Mesendoderm (in vitro differentiated cells): ENCODE measurements at regions not wholly inside any gene's neighbourhood (a gene's known extent, or its start where the extent isn't known, plus 50 kb on each side); places are given as distances from the start of the nearest gene placed in this dataset.

Experiments used
- DNase-seq: peaks from one replicate; pipeline ENCODE4 v3.0.0; 2013
- H2AK5ac ChIP-seq: 2 replicates; pipeline ENCODE4 v1.6.1; 2013; ENCODE audit warnings: low read length, inconsistent platforms
- H2BK120ac ChIP-seq: 2 replicates; pipeline ENCODE4 v1.6.1; 2013; ENCODE audit warnings: low read depth, mild to moderate bottlenecking, low read length, moderate library complexity, mixed read lengths
- H2BK15ac ChIP-seq: replicated peaks from 2 replicates; pipeline ENCODE4 v1.6.1; 2013; ENCODE audit warnings: low read depth, mild to moderate bottlenecking, moderate library complexity
- H2BK5ac ChIP-seq: 2 replicates; pipeline ENCODE4 v1.6.1; 2013; ENCODE audit warnings: low read length, inconsistent platforms
- H3K18ac ChIP-seq: 2 replicates; pipeline ENCODE4 v1.6.1; 2013; ENCODE audit warnings: mild to moderate bottlenecking, low read length, mixed read lengths
- H3K23ac ChIP-seq: one replicate; pipeline ENCODE4 v1.6.1; 2013; ENCODE audit warnings: low read length
- H3K27ac ChIP-seq: 2 replicates; pipeline ENCODE4 v1.5.1; 2013; ENCODE audit warnings: low read depth, mild to moderate bottlenecking, inconsistent platforms, low read length, moderate library complexity
- H3K27me3 ChIP-seq: 2 replicates; pipeline ENCODE4 v1.6.1; 2013; ENCODE audit warnings: low read length, control low read depth, mild to moderate bottlenecking, inconsistent platforms; ENCODE audit not compliant: insufficient read depth, poor library complexity
- H3K36me3 ChIP-seq: 2 replicates; pipeline ENCODE4 v1.6.1; 2013; ENCODE audit warnings: low read length, inconsistent platforms; ENCODE audit not compliant: control insufficient read depth, insufficient read depth
- H3K4ac ChIP-seq: one replicate; pipeline ENCODE4 v1.6.1; 2013; ENCODE audit warnings: low read depth, mild to moderate bottlenecking, low read length, moderate library complexity
- H3K4me1 ChIP-seq: 2 replicates; pipeline ENCODE4 v1.6.1; 2013; ENCODE audit warnings: low read depth, low read length, inconsistent platforms; ENCODE audit not compliant: control insufficient read depth
- H3K4me2 ChIP-seq: 2 replicates; pipeline ENCODE4 v1.6.1; 2013; ENCODE audit warnings: low read length
- H3K4me3 ChIP-seq: 2 replicates; pipeline ENCODE4 v1.5.1; 2013; ENCODE audit warnings: mild to moderate bottlenecking, low read length
- H3K56ac ChIP-seq: one replicate; pipeline ENCODE4 v1.6.1; 2013; ENCODE audit warnings: low read length
- H3K79me1 ChIP-seq: 2 replicates; pipeline ENCODE4 v1.6.1; 2013; ENCODE audit warnings: low read length, inconsistent platforms
- H3K79me2 ChIP-seq: 2 replicates; pipeline ENCODE4 v1.6.1; 2013; ENCODE audit warnings: mild to moderate bottlenecking, low read length; ENCODE audit not compliant: control insufficient read depth, insufficient read depth
- H3K9ac ChIP-seq: 2 replicates; pipeline ENCODE4 v1.6.1; 2013; ENCODE audit warnings: low read length, inconsistent platforms
- H4K5ac ChIP-seq: one replicate; pipeline ENCODE4 v1.6.1; 2013; ENCODE audit warnings: low read length
- H4K8ac ChIP-seq: one replicate; pipeline ENCODE4 v1.6.1; 2013; ENCODE audit warnings: low read depth, mild to moderate bottlenecking, control low read depth, low read length, moderate library complexity
- WGBS: extraction: QIAGEN DNeasy Blood & Tissue Kit; methylation state at CpG from one replicate; pipeline ENCODE4 v1.1.7; 2013; ENCODE audit warnings: low lambda C conversion rate, missing lambda C conversion rate; ENCODE audit not compliant: insufficient coverage; ENCODE audit errors: extremely low coverage; 5-methylcytosine and 5-hydroxymethylcytosine counted together

DNA sequence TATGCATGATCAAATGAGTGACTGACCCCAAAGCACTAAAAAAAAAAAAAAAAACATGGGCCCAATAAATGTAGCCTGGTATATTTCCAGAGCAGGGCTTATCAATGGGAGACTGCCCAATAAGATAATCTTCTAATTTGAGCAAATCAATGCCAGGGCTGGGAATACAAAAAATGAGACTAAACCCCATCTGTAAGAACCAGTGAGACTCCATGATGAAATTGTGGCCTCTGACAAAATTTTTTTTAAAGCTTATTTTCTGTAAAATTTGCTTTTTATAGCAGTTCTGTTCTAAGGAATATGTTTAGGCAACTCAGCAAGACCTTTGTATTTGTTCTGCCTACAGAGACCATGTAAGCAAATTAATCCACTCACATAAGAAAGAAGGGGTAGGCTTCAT lies 186.8 kb upstream of the CCDC150 start:
- H2BK5ac ChIP-seq: no peak overlapping the region
- H2BK15ac ChIP-seq: no peak overlapping the region
- H2BK120ac ChIP-seq: no peak overlapping the region
- H3K4me3 ChIP-seq: no peak overlapping the region
- no peaks in the 10 kb centered on the region for H3K79me2 ChIP-seq
- no peak overlapping the region for H3K27ac ChIP-seq
- no peaks in the 10 kb centered on the region for H3K27me3 ChIP-seq
- no peak overlapping the region for H3K56ac ChIP-seq
- H3K18ac ChIP-seq: no peak overlapping the region
- H3K4ac ChIP-seq: no peak overlapping the region
- no peak overlapping the region for H3K9ac ChIP-seq
- H4K8ac ChIP-seq: no peak overlapping the region
- H3K36me3 ChIP-seq: no peaks in the 10 kb centered on the region
- no peaks in the 10 kb centered on the region for H3K4me1 ChIP-seq
- H3K79me1 ChIP-seq: no peaks in the 10 kb centered on the region
- H3K23ac ChIP-seq: no peak overlapping the region
- H3K4me2 ChIP-seq: no peak overlapping the region
- DNase-seq: no peak
- no peak overlapping the region for H4K5ac ChIP-seq
- no peak overlapping the region for H2AK5ac ChIP-seq

- Histone ChIP-seq H3K18ac (no peak overlapping the region), H3K27me3 (no peaks in the 10 kb centered on the region), H2AK5ac (no peak overlapping the region), H3K79me2 (no peaks in the 10 kb centered on the region), H2BK5ac (no peak overlapping the region), H3K4me2 (no peak overlapping the region), H2BK15ac (no peak overlapping the region), H3K27ac (no peak overlapping the region), H4K8ac (no peak overlapping the region), H3K4me1 (no peaks in the 10 kb centered on the region), H3K4me3 (no peak overlapping the region), H3K4ac (no peak overlapping the region), H3K56ac (no peak overlapping the region), H3K79me1 (no peaks in the 10 kb centered on the region), H3K36me3 (no peaks in the 10 kb centered on the region), H3K9ac (no peak overlapping the region), H4K5ac (no peak overlapping the region), H3K23ac (no peak overlapping the region), H2BK120ac (no peak overlapping the region)
- no CpG with 5 or more reads among the region's 4 CpGs for WGBS
- DNase-seq: peak; percentile 69
Observed at GRCh38 chr2:196453613-196454047, 185.9 kb upstream of the CCDC150 start.

GRCh38 chr2:196454492-196454891 lies 185.0 kb upstream of the CCDC150 start:
- no peak overlapping the region for H3K18ac ChIP-seq
- H3K56ac ChIP-seq: no peak overlapping the region
- no peak overlapping the region for H4K8ac ChIP-seq
- H2BK15ac ChIP-seq: no peak overlapping the region
- no peaks in the 10 kb centered on the region for H3K27me3 ChIP-seq
- H2AK5ac ChIP-seq: no peak overlapping the region
- H3K4ac ChIP-seq: no peak overlapping the region
- H3K4me2 ChIP-seq: no peak overlapping the region
- no peak overlapping the region for H3K27ac ChIP-seq
- H3K36me3 ChIP-seq: no peaks in the 10 kb centered on the region
- H2BK120ac ChIP-seq: no peak overlapping the region
- WGBS: no CpG with 5 or more reads among the region's 1 CpG
- no peaks in the 10 kb centered on the region for H3K4me1 ChIP-seq
- H3K9ac ChIP-seq: no peak overlapping the region
- H4K5ac ChIP-seq: no peak overlapping the region
- no peak overlapping the region for H2BK5ac ChIP-seq
- no peaks in the 10 kb centered on the region for H3K79me2 ChIP-seq
- H3K4me3 ChIP-seq: no peak overlapping the region
- H3K79me1 ChIP-seq: no peaks in the 10 kb centered on the region
- no peak for DNase-seq
- no peak overlapping the region for H3K23ac ChIP-seq

DNA sequence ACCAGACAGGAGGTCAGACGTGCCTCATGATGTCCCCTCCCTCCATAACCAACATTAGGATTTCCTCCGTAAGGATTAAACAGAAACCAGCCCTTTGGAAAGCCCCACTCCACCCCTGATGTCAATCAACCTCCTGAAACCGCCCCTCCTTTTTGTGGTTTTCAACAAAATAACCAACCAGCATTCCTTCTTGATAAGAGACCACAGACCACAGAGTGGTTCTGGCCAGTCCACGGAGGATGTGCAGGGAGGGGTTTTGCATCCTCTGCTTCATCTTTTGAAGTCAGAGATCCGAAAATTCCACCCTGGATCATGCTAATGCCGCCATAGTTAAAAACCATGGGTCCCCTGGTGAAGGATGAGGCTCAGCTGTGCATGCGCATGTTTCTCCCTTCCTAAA lies 180.0 kb upstream of the CCDC150 start:
- no peak overlapping the region for H2BK5ac ChIP-seq
- H4K5ac ChIP-seq: no peak overlapping the region
- no peak overlapping the region for H3K9ac ChIP-seq
- no peak overlapping the region for H4K8ac ChIP-seq
- no peak overlapping the region for H2BK120ac ChIP-seq
- WGBS: no CpG with 5 or more reads among the region's 7 CpGs
- H3K4ac ChIP-seq: no peak overlapping the region
- H3K79me2 ChIP-seq: no peaks in the 10 kb centered on the region
- no peak overlapping the region for H3K23ac ChIP-seq
- no peaks in the 10 kb centered on the region for H3K27me3 ChIP-seq
- DNase-seq: peak; percentile 27
- H3K4me3 ChIP-seq: no peak overlapping the region
- H3K27ac ChIP-seq: no peak overlapping the region
- no peaks in the 10 kb centered on the region for H3K36me3 ChIP-seq
- H2BK15ac ChIP-seq: no peak overlapping the region
- no peak overlapping the region for H3K56ac ChIP-seq
- no peak overlapping the region for H3K4me2 ChIP-seq
- no peaks in the 10 kb centered on the region for H3K4me1 ChIP-seq
- no peak overlapping the region for H2AK5ac ChIP-seq
- no peak overlapping the region for H3K18ac ChIP-seq
- H3K79me1 ChIP-seq: no peaks in the 10 kb centered on the region

- Histone ChIP-seq H2BK120ac (no peak overlapping the region), H3K36me3 (no peaks in the 10 kb centered on the region), H3K4me2 (no peak overlapping the region), H3K4me3 (no peak overlapping the region), H3K4ac (no peak overlapping the region), H4K5ac (no peak overlapping the region), H3K4me1 (no peaks in the 10 kb centered on the region), H3K56ac (no peak overlapping the region), H3K9ac (no peak overlapping the region), H3K27ac (no peak overlapping the region), H2AK5ac (no peak overlapping the region), H2BK15ac (no peak overlapping the region), H3K27me3 (no peaks in the 10 kb centered on the region), H4K8ac (no peak overlapping the region), H3K23ac (no peak overlapping the region), H3K79me1 (no peaks in the 10 kb centered on the region), H2BK5ac (no peak overlapping the region), H3K79me2 (no peaks in the 10 kb centered on the region), H3K18ac (no peak overlapping the region)
- no peak for DNase-seq
- no CpG with 5 or more reads among the region's 1 CpG for WGBS
Observed at GRCh38 chr2:196463706-196464105, 175.8 kb upstream of the CCDC150 start.

DNA sequence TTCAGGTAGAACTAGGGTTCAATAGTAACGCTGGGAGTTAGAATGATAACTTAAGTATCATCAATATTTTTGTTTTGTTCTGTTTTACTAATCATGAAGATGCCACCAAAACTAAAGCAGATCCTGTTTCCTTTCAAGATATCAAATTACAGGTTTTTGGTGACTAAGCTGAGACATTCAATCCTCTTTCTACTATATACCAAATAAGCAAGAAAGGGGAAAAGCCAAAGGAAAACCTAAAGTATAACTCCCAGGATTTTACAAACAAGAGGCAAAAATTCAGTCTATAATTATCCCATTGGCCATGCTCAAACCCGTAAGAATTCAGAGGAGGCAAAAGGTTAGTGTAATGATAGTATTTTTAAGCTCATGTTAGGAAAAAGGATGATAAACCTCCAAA lies 175.2 kb upstream of the CCDC150 start:
- Histone ChIP-seq H3K9ac (no peak overlapping the region), H4K8ac (no peak overlapping the region), H3K27ac (no peak overlapping the region), H2BK5ac (no peak overlapping the region), H3K36me3 (no peaks in the 10 kb centered on the region), H2BK120ac (no peak overlapping the region), H3K79me1 (no peaks in the 10 kb centered on the region), H2AK5ac (no peak overlapping the region), H3K4me1 (no peaks in the 10 kb centered on the region), H2BK15ac (no peak overlapping the region), H3K4me3 (no peak overlapping the region), H3K18ac (no peak overlapping the region), H3K27me3 (no peaks in the 10 kb centered on the region), H3K4ac (no peak overlapping the region), H3K79me2 (no peaks in the 10 kb centered on the region), H3K4me2 (no peak overlapping the region), H3K56ac (no peak overlapping the region), H3K23ac (no peak overlapping the region), H4K5ac (no peak overlapping the region)
- no CpG with 5 or more reads among the region's 2 CpGs for WGBS
- no peak for DNase-seq
